ENCODE measurements at regions not wholly inside any gene's neighbourhood (a gene's known extent, or its start where the extent isn't known, plus 50 kb on each side); places are given as distances from the start of the nearest gene placed in this dataset.

DNA sequence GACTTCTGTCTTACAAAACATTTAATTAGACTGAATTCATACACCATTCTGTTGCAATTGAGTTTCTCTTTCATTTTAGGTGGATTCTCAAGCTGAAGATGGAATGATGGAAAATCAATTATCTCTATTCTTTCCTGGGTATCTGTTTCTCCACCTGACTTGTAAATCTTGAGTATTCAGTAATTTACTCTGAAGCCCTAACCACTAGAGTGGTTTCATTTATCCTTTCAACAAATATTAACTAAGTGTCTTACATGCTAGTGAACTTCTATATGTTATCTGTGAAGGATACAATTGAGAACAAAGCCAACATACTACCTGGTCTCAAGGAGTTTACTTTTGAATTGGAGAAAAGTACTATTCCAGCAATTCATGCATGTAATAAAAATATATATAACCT lies 94.1 kb upstream of the ZNF804A start:
- TF ChIP-seq POLR2AphosphoS5 (IDR thresholded peaks at IDR 0.05; ENCODE audit: borderline replicate concordance, low read depth, low read length) (no peak), EZH2 (IDR thresholded peaks at IDR 0.05) (no peak), FOXP2 (optimal IDR thresholded peaks at IDR 0.05; ENCODE audit: control extremely low read depth, extremely low read length, insufficient read depth) (no peak)
